ENCODE measurements at regions not wholly inside any gene's neighbourhood (a gene's known extent, or its start where the extent isn't known, plus 50 kb on each side); places are given as distances from the start of the nearest gene placed in this dataset.

DNA sequence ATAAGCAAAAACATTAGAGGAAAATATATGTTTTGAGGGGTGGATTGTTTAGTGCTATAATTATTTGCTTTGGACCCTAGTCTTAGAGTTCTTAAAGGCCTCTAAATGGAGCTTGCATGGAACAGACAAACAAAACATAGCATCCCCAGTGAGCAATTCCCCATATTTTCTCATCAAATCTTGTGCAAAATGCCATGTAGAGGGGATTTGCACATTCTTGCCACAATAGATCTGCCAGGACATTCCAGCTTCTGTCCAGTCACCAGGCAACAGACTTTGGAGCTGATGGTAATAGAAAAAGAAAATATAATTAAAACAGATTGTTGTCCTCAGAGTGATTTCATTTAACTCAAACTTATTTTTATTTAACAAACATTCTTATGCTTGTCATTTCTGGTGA lies 360.3 kb upstream of the PDGFD start:
- H3K9me3 ChIP-seq (ENCODE audit: control insufficient read depth, low read depth, low read length): no peaks in the 10 kb centered on the region
- no peak overlapping the region for H3K9ac ChIP-seq (ENCODE audit: control insufficient read depth, extremely low read depth, insufficient read depth, low read length)
- H3K4me3 ChIP-seq (ENCODE audit: control insufficient read depth in 2 of 3, extremely low read depth in 1 of 3, insufficient read depth in 2 of 3, low read depth in 1 of 3, low read length in 3 of 3): no peak overlapping the region
- dilution Hi-C loops (cut with MboI; ENCODE audit: extremely low pct_ligation_motif_present, low sequenced_read_pairs): no loop called here
- H4K20me1 ChIP-seq (ENCODE audit: control insufficient read depth, extremely low read depth, insufficient read depth, low read length): no peaks in the 10 kb centered on the region
- H3K27ac ChIP-seq (ENCODE audit: control insufficient read depth, insufficient read depth, low read length): no peak overlapping the region
- no peak for TF ChIP-seq EZH2 (IDR thresholded peaks at IDR 0.05; ENCODE audit: low read length)
- TF ChIP-seq, protein P1, sequence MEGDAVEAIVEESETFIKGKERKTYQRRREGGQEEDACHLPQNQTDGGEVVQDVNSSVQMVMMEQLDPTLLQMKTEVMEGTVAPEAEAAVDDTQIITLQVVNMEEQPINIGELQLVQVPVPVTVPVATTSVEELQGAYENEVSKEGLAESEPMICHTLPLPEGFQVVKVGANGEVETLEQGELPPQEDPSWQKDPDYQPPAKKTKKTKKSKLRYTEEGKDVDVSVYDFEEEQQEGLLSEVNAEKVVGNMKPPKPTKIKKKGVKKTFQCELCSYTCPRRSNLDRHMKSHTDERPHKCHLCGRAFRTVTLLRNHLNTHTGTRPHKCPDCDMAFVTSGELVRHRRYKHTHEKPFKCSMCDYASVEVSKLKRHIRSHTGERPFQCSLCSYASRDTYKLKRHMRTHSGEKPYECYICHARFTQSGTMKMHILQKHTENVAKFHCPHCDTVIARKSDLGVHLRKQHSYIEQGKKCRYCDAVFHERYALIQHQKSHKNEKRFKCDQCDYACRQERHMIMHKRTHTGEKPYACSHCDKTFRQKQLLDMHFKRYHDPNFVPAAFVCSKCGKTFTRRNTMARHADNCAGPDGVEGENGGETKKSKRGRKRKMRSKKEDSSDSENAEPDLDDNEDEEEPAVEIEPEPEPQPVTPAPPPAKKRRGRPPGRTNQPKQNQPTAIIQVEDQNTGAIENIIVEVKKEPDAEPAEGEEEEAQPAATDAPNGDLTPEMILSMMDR (optimal IDR thresholded peaks at IDR 0.05 in 1 of 3, IDR thresholded peaks at IDR 0.05 in 1 of 3, conservative IDR thresholded peaks at IDR 0.05 in 1 of 3; ENCODE audit: extremely low read depth in 1 of 3, insufficient read depth in 2 of 3, low read length in 3 of 3): no peak
- no peaks in the 10 kb centered on the region for H3K79me2 ChIP-seq (ENCODE audit: control insufficient read depth, insufficient read depth, low read length)
- DNase-seq (ENCODE audit: low read depth, low spot score): no peak
- H3K4me2 ChIP-seq (ENCODE audit: control insufficient read depth, extremely low read depth, insufficient read depth, low read depth, low read length): no peak overlapping the region
- no peaks in the 10 kb centered on the region for H3K9me1 ChIP-seq (ENCODE audit: control insufficient read depth, extremely low read depth, insufficient read depth, low read length)
- H2AFZ ChIP-seq (ENCODE audit: control insufficient read depth, low read length): no peak overlapping the region
- no peaks in the 10 kb centered on the region for H3K4me1 ChIP-seq (ENCODE audit: control insufficient read depth, extremely low read depth, insufficient read depth, low read length)
- no peak for FAIRE-seq
- no peaks in the 10 kb centered on the region for H3K36me3 ChIP-seq (ENCODE audit: control insufficient read depth in 2 of 2, extremely low read depth in 1 of 2, insufficient read depth in 2 of 2, low read length in 2 of 2)
- no peaks in the 10 kb centered on the region for H3K27me3 ChIP-seq (ENCODE audit: control insufficient read depth, extremely low read depth, insufficient read depth, low read length)

DNA sequence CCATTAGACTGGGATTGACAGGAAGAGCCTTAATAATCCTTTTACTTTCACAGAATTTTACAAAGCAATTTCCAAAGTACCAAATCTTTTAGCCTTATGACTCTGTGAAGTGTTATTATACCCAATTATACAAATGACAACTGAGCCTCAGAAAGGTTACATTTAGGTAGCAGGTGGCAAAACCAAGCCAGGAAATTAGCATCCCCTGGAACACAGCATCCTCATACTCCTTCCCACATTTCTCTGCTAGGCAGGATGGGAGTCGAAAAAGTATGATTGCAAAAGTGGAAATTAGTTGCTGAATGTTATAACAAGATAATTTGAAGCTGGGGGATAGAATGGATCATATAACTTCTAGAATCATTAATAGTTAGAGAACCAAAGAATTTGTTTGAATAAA lies 359.7 kb upstream of the PDGFD start:
- no peak for FAIRE-seq
- H3K79me2 ChIP-seq (ENCODE audit: control insufficient read depth, insufficient read depth, low read length): no peaks in the 10 kb centered on the region
- dilution Hi-C loops (cut with MboI; ENCODE audit: extremely low pct_ligation_motif_present, low sequenced_read_pairs): no loop called here

More for the DNA sequence above, 359.7 kb upstream of the PDGFD start:
- Histone ChIP-seq H3K27ac (ENCODE audit: control insufficient read depth, insufficient read depth, low read length) (no peak overlapping the region), H3K4me3 (ENCODE audit: control insufficient read depth in 2 of 3, extremely low read depth in 1 of 3, insufficient read depth in 2 of 3, low read depth in 1 of 3, low read length in 3 of 3) (no peak overlapping the region), H3K27me3 (ENCODE audit: control insufficient read depth, extremely low read depth, insufficient read depth, low read length) (no peaks in the 10 kb centered on the region), H3K9me3 (ENCODE audit: control insufficient read depth, low read depth, low read length) (no peaks in the 10 kb centered on the region), H2AFZ (ENCODE audit: control insufficient read depth, low read length) (no peak overlapping the region), H3K36me3 (ENCODE audit: control insufficient read depth in 2 of 2, extremely low read depth in 1 of 2, insufficient read depth in 2 of 2, low read length in 2 of 2) (no peaks in the 10 kb centered on the region), H3K4me1 (ENCODE audit: control insufficient read depth, extremely low read depth, insufficient read depth, low read length) (no peaks in the 10 kb centered on the region), H3K9me1 (ENCODE audit: control insufficient read depth, extremely low read depth, insufficient read depth, low read length) (no peaks in the 10 kb centered on the region), H3K4me2 (ENCODE audit: control insufficient read depth, extremely low read depth, insufficient read depth, low read depth, low read length) (no peak overlapping the region), H4K20me1 (ENCODE audit: control insufficient read depth, extremely low read depth, insufficient read depth, low read length) (no peaks in the 10 kb centered on the region), H3K9ac (ENCODE audit: control insufficient read depth, extremely low read depth, insufficient read depth, low read length) (no peak overlapping the region)
- DNase-seq (ENCODE audit: low read depth, low spot score): no peak
- TF ChIP-seq, protein P1 (optimal IDR thresholded peaks at IDR 0.05 in 1 of 3, IDR thresholded peaks at IDR 0.05 in 1 of 3, conservative IDR thresholded peaks at IDR 0.05 in 1 of 3; ENCODE audit: extremely low read depth in 1 of 3, insufficient read depth in 2 of 3, low read length in 3 of 3): no peak
- TF ChIP-seq EZH2 (IDR thresholded peaks at IDR 0.05; ENCODE audit: low read length): no peak
